22Rv1 (cell line): ENCODE measurements at regions not wholly inside any gene's neighbourhood (a gene's known extent, or its start where the extent isn't known, plus 50 kb on each side); places are given as distances from the start of the nearest gene placed in this dataset.

Source experiments
- H3K27ac ChIP-seq: fragments of 450-650 bp; 2 replicates; pipeline ENCODE4 v1.5.1; 2017
- ZFX ChIP-seq: fragments of 450-650 bp; IDR thresholded peaks from 2 replicates; pipeline ENCODE4 v1.6.1; 2017; ENCODE audit warnings: antibody characterized with exemption, borderline replicate concordance
- TF ChIP-seq, protein P1 (sequence below): fragments of 450-650 bp; IDR thresholded peaks from 2 replicates; pipeline ENCODE4 v1.5.1; 2017; ENCODE audit warnings: mild to moderate bottlenecking

DNA sequence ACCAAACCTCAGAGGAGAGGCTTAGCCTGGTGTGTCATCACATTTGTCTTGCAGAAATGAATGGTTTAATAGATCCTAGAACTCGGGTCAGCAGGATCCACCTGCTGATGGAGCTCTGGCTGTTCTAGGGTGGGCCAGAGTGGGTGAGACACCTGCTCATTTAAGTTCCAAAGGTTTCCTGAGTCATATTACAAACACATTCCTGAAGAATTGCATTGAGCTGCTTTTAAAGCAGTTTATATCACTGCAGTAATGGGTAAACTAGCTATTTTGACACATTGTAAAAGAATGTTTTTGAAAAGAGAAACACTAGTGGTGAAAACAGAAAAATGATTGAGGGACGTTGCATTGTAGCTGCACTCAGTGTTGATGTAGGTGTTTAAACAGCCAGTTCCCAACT, 175.3 kb upstream of the TCF4 start:
- no peak for TF ChIP-seq ZFX
- TF ChIP-seq, protein P1, sequence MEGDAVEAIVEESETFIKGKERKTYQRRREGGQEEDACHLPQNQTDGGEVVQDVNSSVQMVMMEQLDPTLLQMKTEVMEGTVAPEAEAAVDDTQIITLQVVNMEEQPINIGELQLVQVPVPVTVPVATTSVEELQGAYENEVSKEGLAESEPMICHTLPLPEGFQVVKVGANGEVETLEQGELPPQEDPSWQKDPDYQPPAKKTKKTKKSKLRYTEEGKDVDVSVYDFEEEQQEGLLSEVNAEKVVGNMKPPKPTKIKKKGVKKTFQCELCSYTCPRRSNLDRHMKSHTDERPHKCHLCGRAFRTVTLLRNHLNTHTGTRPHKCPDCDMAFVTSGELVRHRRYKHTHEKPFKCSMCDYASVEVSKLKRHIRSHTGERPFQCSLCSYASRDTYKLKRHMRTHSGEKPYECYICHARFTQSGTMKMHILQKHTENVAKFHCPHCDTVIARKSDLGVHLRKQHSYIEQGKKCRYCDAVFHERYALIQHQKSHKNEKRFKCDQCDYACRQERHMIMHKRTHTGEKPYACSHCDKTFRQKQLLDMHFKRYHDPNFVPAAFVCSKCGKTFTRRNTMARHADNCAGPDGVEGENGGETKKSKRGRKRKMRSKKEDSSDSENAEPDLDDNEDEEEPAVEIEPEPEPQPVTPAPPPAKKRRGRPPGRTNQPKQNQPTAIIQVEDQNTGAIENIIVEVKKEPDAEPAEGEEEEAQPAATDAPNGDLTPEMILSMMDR: no peak
- H3K27ac ChIP-seq: no peak overlapping the region

DNA sequence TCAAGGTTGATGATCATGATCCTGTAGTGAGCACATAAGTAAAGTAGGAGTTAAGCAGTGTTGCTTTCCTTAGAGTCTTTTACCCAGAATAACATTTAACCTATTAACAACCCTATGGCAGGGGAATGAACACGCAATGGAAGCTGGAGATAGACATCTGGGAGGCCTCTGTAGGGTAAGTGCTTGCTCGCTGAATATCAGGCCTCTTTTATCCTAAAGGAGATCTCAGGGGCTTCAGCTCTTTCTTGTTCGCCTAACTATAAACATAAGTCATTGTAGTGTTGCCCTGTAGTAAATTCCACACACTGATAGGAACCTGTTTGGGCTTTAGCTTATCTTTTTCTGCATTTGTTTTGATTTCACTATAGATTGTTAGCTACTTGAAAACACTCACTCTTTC, 174.4 kb upstream of the TCF4 start:
- TF ChIP-seq, protein P1: no peak
- no peak for TF ChIP-seq ZFX
- H3K27ac ChIP-seq: no peak overlapping the region

DNA sequence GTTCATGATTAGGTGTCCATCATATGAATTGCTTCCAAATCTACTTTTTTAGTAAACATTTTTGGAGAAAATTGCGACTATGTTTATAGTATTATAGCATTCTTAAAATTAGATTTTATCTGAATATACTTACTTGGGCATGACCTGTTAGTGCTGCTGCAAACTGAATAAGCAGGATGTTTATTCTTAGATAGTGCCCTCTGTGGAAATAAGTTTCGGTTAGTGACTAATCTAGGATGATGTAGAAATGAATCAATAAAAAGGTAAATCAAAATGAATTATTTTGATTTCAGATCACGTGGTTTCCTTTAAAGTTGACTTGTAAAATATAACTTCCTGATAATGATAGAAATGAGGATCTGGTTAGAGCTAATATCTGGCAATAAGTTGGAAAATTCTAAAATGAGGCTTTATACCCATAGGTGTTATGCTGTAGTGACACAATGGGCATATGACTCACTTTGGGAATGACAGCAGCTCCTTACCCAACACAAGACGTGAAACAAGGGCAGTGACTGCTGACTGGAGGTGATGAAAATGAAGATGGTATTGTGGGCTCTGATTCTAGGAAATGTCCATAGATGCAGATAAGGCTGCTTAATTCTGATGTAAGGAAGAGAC, 165.8 kb upstream of the TCF4 start:
- no peak overlapping the region for H3K27ac ChIP-seq
- TF ChIP-seq ZFX: no peak
- TF ChIP-seq, protein P1: no peak

DNA sequence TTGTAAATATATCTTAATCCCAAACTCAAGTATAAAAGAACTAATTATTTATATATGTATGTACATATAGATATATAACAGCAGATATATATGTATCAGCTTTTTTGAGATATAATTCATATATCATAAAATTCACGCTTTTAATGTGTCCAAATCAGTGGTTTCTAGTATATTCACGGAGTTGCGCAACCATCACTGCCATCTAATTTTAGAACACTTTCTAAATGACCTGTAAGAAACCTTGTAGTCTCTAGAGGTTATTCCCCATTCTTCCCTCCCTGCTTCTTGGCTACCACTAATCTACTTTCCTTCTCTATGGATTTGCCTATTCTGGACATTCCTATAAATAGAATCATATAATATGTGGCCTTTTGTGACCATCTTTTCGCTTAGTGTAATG, 163.5 kb upstream of the TCF4 start:
- TF ChIP-seq, protein P1: no peak
- no peak for TF ChIP-seq ZFX
- no peak overlapping the region for H3K27ac ChIP-seq

DNA sequence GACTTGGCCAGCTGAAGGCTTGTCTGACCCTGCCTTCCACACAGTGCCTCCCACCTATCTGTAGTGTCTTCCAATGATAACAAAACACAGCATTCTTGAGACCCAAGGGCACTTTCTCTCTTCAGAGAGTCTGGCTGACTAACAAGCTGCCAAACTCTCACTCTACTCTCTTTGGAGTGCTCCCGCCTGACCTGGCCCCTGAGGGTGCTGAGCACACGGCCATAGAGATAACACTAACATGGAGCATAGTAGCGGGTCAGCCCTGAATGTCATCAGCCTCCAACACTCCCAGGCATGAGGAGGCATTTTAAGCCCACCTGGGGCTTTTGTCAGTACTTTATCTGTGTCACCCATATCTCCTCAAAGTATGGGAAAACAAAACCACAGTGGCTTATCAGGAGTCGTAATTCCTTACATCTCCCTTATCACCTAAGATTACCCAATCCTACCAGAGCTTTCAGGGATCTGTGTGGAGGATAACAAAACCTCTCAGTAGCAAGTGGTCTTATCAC, 160.3 kb upstream of the TCF4 start:
- no peak for TF ChIP-seq ZFX
- TF ChIP-seq, protein P1: no peak
- H3K27ac ChIP-seq: no peak overlapping the region

DNA sequence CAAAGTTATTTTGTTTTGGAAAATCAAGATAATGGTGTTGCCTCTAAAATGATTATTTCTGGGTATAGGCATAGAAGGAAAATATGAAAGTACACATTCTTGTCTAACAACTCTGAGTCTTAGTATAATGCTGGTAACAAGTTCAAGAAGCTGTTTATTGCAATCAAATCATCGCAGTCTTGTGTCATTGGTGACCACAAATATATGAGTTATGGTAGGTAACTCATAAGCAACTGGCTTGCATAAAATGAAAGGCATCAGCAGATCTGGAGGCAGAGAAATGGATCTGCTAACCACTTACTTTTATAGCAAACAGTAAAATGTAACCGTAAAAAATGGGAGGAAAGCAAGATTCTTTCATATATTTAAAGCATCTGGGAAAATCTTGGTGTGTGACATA, 156.2 kb upstream of the TCF4 start:
- TF ChIP-seq, protein P1: no peak
- TF ChIP-seq ZFX: no peak
- H3K27ac ChIP-seq: no peak overlapping the region

DNA sequence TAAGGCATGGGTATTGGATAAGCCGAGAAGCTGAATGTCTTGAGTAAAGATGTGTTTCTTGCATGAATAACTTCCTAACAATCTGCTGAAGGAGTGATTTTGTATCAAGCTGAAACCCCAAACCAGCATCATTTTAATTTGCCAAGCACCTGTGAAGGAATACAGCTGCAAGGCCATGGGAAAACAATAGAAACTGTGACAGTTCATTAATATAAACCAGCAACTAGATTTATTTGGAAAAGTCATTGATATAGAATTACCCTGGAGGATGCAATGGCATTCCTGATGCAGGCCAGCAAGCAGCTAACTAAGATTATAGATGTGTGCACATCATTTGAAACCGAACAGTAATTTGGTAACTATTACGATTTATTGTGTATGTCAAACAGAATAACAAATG, 155.7 kb upstream of the TCF4 start:
- H3K27ac ChIP-seq: no peak overlapping the region
- no peak for TF ChIP-seq ZFX
- TF ChIP-seq, protein P1: no peak
